HG03432 (cell line): ENCODE measurements at regions not wholly inside any gene's neighbourhood (a gene's known extent, or its start where the extent isn't known, plus 50 kb on each side); places are given as distances from the start of the nearest gene placed in this dataset.
A peak's percentile ranks its signal among the peaks of the same experiment; 100 is the strongest.
"Not testable (repeated sequence)": the region's sequence is repeated elsewhere in the genome, so short reads cannot be mapped to it uniquely, and the experiment has no call there.

Source experiments
- ATAC-seq: cut with Tn5 transposase; IDR thresholded peaks from one replicate; pipeline ENCODE4 v1.9.1; 2021; ENCODE audit warnings: mild to moderate bottlenecking, moderate library complexity; ENCODE audit not compliant: unreplicated experiment

DNA sequence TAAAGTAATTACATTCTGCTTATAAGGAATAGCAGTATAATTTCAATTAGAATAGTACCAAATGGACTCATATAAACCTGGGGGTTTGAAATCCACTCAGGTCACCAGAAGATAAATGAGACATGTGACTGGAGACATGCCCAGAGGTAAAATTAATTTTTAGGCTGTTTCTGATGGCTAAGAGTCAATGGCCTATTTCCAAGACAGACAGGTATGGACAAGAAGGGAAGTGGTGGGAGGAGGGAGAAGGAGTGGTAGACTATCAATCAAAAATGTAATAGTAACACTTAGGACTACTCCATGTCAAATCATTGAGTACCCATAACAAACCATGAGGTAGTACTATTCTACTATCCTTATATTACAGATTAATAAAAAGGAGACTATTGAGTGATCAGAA is 544.0 kb downstream of the GALC start:
- ATAC-seq: no peak

DNA sequence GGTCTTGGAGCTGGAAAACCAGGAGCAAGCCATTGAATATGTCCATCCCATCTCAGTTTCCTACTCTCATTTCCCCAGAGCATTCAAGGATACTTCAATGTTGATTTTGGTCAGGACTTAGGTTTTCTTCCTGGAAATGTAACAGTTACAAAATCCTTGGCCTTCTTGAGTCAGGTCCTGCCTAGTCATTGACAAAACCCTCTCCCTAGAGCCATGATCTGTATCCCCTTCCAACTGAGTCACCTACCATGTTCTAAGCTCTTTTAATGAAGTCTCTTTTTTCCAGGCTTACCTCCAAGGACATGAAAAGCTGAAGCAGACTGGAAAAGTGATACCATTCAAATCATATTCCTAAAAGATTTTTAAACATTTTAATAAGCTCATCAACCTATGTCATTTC is 549.2 kb downstream of the GALC start:
- ATAC-seq: no peak

- no peak for ATAC-seq
These were observed 549.9 kb downstream of the GALC start for GRCh38 chr14:87443039-87443438.

- ATAC-seq: no peak
These were observed 555.8 kb downstream of the GALC start for GRCh38 chr14:87437158-87437557.

DNA sequence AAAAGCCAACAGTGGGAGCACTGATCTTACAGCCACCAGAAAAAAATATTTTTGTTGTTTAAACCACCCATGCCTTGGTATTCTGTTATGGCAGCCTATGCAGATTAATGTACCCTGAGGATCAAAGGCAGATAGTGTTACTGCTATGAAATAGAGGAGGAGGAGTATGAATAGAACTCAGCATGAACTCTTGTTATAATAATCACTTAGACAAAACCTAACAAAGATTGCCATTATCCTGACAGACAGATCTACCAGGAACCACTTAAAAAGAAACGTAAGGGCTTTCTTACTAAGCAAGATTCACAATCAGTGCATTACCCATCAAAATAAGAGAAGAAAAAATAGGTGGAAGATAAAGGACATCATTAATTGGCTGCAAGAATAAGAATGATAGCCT is 558.3 kb downstream of the GALC start:
- no peak for ATAC-seq

DNA sequence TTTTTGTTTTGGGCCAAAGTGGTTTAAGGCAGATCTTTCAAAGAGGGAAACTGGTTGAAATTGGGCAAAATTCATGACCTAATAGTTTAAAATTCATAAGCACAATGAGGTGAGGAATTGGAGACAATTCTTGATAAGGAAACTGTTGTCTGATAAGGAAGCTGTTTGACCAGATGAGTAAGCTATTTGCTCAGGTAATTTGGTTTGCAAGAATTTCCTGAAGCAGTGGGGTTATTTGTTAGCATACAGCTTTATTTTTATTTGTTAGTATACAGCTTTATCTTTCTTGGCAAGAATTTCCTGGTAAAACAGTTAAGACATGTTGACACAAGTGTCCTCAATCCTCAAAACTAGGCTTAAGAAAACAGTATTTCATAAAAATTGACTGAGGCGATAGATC is 559.0 kb downstream of the GALC start:
- no peak for ATAC-seq

GRCh38 chr14:87432698-87433097 is 560.3 kb downstream of the GALC start:
- no peak for ATAC-seq

DNA sequence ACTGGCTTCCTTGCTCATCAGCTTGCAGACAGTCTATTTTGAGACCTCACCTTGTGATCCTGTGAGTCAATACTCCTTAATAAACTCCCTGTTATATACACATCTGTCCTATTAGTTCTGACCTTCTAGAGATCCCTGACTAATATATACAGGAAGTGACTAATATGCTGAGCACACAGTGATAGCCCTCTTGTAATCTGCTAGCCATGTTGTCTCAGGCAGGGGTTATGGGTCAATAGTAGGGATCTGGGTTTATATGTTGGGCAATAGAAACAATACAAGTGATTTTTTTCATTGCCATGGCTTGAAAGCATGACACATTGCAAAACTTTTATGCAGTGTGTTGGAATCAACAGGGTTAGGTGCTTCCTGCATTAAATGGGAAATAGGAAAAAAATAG is 562.2 kb downstream of the GALC start:
- no peak for ATAC-seq

DNA sequence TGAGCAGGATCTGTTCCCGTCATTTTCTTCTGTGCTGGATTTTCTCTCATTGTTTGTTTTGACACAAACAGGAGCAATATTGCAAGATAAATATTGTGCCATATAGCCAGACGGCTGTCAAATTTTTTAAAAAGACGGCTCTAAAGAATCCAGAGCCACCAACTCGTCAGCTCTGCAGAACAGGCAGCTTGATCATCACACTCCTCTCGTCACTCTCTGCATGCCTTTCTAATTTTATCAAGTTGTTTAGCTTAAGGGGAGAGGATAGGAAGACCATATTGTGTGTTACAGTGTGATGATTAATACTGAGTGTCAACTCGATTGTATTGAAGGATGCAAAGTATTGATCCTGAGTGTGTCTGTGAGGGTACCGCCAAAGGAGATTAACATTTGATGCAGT is 562.8 kb downstream of the GALC start:
- no peak for ATAC-seq

DNA sequence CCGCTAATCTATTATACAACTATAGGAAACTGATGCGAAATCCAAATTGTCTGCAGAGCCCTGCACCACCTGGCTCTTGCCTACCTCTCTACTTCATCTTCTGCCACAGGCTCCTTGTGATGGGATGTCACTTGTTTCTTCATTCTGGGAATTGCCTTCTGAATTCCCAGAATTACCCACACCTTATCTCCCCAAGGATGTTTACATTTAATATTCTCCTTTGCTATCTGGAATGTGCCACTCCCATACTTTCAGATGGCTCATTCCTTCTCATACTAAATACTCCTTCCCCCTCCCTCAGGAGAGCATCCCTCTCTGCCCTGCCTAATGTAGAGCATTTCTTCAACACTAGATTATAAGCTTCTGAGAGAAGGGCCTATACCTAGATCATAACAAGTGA is 573.1 kb downstream of the GALC start:
- no peak for ATAC-seq

DNA sequence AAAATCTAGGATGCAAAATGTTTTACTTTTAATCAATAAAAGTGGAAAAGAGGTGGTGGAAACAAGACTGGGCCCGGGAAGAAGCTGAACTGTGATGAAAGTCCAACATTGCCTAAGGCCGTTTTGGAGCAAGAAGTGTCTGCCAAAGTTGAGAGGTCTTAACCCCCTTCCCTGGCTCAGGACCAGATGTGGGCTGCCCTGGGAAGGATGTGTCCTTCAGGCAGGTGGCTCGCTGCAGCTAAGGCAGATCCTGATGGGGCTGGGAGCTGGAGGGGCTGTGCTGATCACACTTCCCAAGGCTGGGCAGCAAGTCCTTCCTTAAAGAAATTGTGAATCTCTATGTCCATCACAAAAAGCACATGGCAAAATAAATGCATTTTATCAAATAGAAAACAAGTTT is 581.6 kb downstream of the GALC start:
- ATAC-seq: no peak

DNA sequence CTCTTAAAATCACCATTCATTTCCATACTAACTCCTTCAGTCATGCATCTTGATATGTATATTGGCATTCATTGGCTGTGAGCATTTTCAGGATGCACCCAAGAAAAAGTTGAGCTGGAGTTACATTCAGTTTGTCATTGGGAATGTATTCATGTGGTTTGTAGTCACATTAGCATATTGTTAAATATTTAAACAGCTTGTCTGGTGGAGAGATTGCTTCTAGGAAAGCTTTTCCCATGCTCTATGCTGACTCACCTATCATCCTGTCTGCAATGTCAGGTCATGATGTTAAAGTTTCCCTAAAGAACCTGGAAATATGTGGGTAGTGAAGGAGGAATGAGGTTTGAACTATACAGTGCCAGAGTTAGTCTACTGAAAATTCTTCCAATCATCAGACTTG is 583.6 kb downstream of the GALC start:
- no peak for ATAC-seq

DNA sequence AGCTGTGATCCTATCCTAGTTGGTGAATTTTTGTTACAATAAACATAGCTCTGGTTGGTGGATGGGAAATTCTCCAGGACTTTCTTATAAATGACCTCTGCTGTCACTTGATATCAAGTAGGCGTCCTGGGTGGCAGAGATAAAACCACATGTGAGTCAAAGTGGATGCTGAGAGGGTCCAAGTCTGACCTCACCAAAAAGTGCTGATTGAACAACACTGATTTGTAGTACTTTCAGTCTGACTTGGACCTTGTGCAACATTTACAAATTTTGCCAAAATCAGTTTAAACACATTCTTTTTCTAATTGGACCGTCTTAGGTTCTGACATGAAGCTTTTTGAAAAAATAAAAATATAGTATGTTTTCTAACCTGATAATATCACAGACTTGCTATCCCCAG is 585.6 kb downstream of the GALC start:
- ATAC-seq: no peak

DNA sequence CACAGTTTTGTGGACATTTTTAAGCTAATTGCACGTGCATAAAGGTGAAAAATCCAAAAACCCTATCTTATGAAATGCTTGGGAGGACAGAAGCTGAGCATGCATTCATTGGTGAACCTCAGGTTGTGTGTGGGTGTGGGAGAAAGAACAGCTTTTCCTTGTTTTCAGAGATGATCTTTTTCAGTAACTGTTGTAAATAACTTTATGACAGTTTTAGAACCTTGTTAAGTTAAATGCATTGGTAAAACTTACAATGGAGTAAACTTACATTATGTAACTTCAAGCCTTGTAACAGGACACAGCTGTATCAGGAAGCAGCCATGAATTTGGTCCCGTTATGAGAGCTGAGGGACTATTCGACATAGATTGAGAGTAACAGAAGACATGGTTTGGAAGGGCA is 587.4 kb downstream of the GALC start:
- ATAC-seq: no peak

DNA sequence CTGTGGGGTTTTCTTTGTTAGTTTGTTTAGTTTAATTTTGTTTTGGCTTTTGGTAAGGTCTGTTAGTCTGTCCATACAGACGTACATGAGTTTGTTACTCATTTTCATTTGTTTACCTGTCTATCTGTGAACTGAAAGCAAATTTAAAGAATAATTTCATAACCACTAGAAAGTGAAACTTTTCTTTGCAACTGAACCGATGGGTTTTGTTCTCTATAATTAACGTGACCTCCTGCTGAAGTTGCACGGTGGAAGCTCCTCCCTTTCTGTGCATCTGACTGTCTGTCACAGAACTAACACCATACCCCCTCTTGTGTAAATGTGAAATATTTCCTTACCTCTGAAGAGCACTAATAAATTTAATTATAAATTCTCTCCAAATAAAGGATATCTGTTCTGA is 595.5 kb downstream of the GALC start:
- ATAC-seq: peak; percentile 95

- ATAC-seq: no peak
These were observed 601.9 kb downstream of the GALC start for GRCh38 chr14:87391066-87391465.

DNA sequence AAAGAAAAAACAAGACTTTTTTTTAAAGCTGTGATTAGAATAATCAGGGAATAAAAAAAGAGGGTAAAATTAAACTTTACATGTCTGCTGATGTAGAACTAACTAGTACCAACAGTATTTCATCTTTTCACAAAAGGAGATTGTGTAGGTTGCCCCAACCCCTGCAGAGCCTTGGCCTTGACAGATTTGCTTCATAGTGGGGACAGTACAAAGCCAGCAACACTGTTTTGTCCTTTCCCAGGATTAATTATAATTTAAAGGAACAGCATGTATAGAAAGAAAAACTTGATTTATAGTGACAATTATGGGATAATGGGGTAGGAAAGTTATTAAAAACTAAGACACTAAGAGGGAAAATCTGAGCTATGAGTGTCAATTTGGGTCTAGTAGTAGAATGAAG is 604.0 kb downstream of the GALC start:
- no peak for ATAC-seq

GRCh38 chr14:87387806-87388205 is 605.2 kb downstream of the GALC start:
- no peak for ATAC-seq

DNA sequence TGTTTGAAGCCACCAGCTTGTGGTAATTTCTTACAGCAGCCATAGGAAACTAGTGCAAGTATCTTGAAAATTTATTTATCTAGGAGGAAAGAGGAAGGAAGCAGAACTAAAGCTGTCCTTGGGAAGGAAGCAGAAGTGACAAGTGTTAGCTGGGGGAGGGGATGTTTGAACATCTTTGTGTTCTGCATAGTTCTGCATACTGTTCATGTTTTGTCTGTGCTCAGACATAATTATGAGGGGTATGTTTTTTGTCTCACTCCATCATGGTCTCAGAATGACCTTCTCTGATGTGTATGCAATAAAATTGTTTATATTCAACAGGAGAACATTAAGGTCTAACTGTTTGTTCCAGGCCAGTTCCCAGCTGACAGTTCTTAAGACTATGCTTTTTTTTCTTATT is 606.5 kb downstream of the GALC start:
- no peak for ATAC-seq

DNA sequence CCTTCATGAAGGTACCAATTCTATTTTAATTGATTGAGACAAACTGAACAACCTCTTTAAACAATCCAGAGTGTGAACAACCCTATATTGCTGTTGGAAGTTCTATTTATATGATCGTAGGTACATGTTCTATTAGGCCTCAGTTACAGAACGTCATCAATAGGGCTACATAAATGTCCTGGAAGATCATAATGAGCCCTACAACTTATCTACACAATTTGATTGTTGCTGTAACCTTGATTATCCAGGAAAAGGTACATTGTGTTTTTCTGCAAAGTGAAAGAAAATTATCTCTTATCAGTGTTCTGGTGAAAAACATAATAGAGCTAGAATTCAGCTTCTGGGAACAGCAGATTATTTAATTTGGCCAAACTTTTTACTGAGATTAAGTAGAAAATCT is 612.9 kb downstream of the GALC start:
- ATAC-seq: no peak

DNA sequence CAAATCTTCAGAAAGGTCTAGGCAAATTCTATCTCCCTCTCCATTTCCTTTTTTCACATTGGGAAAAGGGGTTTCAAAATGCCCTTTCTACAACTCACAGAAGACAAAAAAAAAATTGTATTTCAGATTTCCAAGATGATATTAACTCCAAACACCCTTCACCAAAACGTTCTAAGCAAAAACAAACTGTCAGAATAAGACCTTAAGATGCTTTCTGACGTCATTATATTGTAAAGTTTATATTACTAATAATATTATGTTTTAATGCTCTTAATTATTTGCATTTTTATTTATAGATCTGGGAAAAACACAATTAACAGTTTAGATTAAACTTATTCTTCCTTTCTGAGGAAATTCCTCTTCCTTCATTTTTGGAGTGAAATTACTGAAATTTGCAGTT is 624.2 kb downstream of the GALC start:
- ATAC-seq: no peak

GRCh38 chr14:87360246-87360645 is 632.7 kb downstream of the GALC start:
- ATAC-seq: not testable (repeated sequence)

GRCh38 chr14:87351007-87351406 is 642.0 kb downstream of the GALC start:
- no peak for ATAC-seq

GRCh38 chr14:87349921-87350320 is 643.1 kb downstream of the GALC start:
- ATAC-seq: no peak
